Right forelimb (tissue), 1 donor: ENCODE measurements at regions not wholly inside any gene's neighbourhood (a gene's known extent, or its start where the extent isn't known, plus 50 kb on each side); places are given as distances from the start of the nearest gene placed in this dataset.
"Not testable (repeated sequence)": the region's sequence is repeated elsewhere in the genome, so short reads cannot be mapped to it uniquely, and the experiment has no call there.

Source experiments
- DNase-seq: peaks from one replicate; pipeline ENCODE4 v3.0.0-alpha.2; 2018

- DNase-seq = not testable (repeated sequence)
Observed at GRCh38 chr6:158881276-158881675, 62.1 kb upstream of the EZR start.

GRCh38 chr6:158879180-158879579 is 60.0 kb upstream of the EZR start:
- no peak for DNase-seq

DNA sequence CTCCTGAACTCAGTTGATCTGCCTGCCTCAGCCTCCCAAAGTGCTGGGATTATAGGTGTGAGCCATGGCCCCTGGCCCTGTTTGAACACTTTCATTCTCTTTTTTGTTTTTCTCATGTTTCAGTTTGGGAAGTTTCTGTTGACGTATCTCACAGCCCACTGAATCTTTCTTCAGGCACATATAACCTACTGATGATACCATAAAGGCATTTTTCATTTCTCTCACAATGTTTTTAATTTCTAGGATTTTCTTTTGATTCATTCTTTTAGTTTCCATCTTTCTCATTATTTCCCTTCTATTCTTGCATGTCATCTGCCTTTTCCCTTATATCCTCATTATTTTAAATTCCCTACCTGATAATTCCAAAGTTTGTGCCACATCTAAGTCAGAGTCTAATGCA is 58.5 kb upstream of the EZR start:
- DNase-seq = no peak

- DNase-seq = no peak
Observed at GRCh38 chr6:158876886-158877285, 57.7 kb upstream of the EZR start.

- no peak for DNase-seq
Observed at GRCh38 chr6:158870649-158870957, 51.4 kb upstream of the EZR start.

DNA sequence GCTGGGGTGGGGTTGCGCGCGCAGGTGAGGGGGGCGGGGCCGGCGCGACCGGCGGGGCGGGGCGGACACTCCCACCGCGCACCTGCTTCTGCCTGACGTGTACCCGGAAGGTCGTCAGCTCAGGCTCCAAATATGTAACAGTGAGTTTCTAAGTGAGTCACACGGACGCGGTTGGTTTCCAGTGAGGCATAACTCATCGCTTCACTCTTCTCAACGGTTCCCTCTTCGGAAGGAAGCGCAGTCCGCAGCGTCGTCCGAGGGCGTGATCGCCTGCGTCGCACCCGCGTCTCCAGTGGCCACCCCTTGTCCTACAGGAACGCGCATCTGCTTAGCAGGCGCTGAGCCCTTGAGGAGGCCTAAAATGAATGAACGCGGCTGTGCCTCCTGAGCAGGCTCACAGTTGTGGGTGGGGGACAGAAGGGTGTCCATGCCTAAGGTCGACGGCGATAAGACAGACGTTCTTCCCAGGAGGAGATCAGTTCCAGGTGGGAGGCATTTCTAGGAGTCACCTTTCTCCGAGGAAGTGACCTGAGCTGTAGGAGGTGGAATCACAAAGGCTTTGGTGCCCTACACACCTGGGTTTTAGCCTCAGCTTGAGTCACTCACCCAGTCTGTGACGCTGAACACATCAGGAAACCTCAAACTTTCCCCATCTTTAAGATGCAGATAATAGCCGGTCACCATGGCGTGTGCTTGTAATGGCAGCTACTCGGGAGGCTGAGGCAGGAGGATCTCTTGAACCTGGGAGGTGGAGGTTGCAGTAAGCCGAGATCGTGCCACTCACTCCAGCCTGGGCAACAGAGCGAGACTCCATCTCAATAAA is 50.9 kb upstream of the EZR start:
- no peak for DNase-seq

- peak; percentile 93 for DNase-seq
Observed at GRCh38 chr6:158868890-158869825, 50.0 kb upstream of the EZR start.
